Liver (tissue), 8 donors: ENCODE measurements at regions not wholly inside any gene's neighbourhood (a gene's known extent, or its start where the extent isn't known, plus 50 kb on each side); places are given as distances from the start of the nearest gene placed in this dataset.

Experiments
- DNase-seq: peaks from one replicate; pipeline ENCODE4 v3.0.0-alpha.2; 2017; ENCODE audit warnings: low spot score
- H3K27ac ChIP-seq, 2 donors: one replicate each; pipeline ENCODE4 v1.7.0; 2013; ENCODE audit warnings: inconsistent platforms in 2 of 2, low read length in 2 of 2, control low read depth in 1 of 2, low read depth in 1 of 2, mild to moderate bottlenecking in 1 of 2
- H3K27me3 ChIP-seq, 4 donors: one replicate each; pipeline versions ENCODE4 v1.6.1 to v1.7.0; 2013; ENCODE audit warnings: low read length in 3 of 4, inconsistent platforms in 1 of 4, mild to moderate bottlenecking in 1 of 4, moderate library complexity in 1 of 4; ENCODE audit not compliant: control insufficient read depth in 4 of 4, insufficient read depth in 4 of 4
- H3K36me3 ChIP-seq, 4 donors: one replicate each; pipeline versions ENCODE4 v1.6.1 to v1.7.0; 2013; ENCODE audit warnings: low read length in 3 of 4, mild to moderate bottlenecking in 3 of 4, low read depth in 1 of 4, moderate library complexity in 1 of 4; ENCODE audit not compliant: control insufficient read depth in 4 of 4, insufficient read depth in 3 of 4
- H3K4me1 ChIP-seq, 4 donors: one replicate each; pipeline versions ENCODE4 v1.6.1 to v1.7.0; 2013; ENCODE audit warnings: low read length in 3 of 4, mild to moderate bottlenecking in 3 of 4, moderate library complexity in 1 of 4; ENCODE audit not compliant: control insufficient read depth in 4 of 4, insufficient read depth in 4 of 4
- H3K4me3 ChIP-seq, 3 donors: one replicate each; pipeline versions ENCODE4 v1.6.1 to v1.7.0; 2013; ENCODE audit warnings: low read length in 3 of 3, control low read depth in 1 of 3, low read depth in 1 of 3, mild to moderate bottlenecking in 1 of 3
- H3K9ac ChIP-seq, 2 donors: one replicate each; pipeline ENCODE4 v1.7.0; 2013; ENCODE audit warnings: low read length in 2 of 2, mild to moderate bottlenecking in 2 of 2, moderate library complexity in 2 of 2, control low read depth in 1 of 2, low read depth in 1 of 2
- H3K9me3 ChIP-seq, 4 donors: one replicate each; pipeline versions ENCODE4 v1.6.1 to v1.7.0; 2013; ENCODE audit warnings: low read length in 3 of 4; ENCODE audit not compliant: control insufficient read depth in 4 of 4
- CTCF ChIP-seq: fragments of 150-350 bp; IDR thresholded peaks from 2 replicates; pipeline ENCODE4 v1.5.1; 2017; ENCODE audit warnings: improper control_type of control experiment, low read depth, low read length; ENCODE audit not compliant: missing input control
- EGR1 ChIP-seq, 2 donors: IDR thresholded peaks; 2 replicates each; pipeline ENCODE4 v1.6.1; 2016 to 2018; ENCODE audit warnings: antibody characterized with exemption in 2 of 2, low read depth in 2 of 2
- FOXA1 ChIP-seq: IDR thresholded peaks from 2 replicates; pipeline ENCODE4 v1.6.1; 2016; ENCODE audit warnings: antibody characterized with exemption
- GABPA ChIP-seq, 2 donors: IDR thresholded peaks in 1 of 2; conservative IDR thresholded peaks in 1 of 2; 2 replicates each; pipeline ENCODE4 v1.6.1; 2016; ENCODE audit warnings: antibody characterized with exemption in 2 of 2, mild to moderate bottlenecking in 1 of 2, moderate library complexity in 1 of 2
- HNF4G ChIP-seq: IDR thresholded peaks from 2 replicates; pipeline ENCODE4 v1.6.1; 2016; ENCODE audit warnings: antibody characterized with exemption
- JUND ChIP-seq, 2 donors: IDR thresholded peaks; 2 replicates each; pipeline ENCODE4 v1.6.1; 2016; ENCODE audit warnings: antibody characterized with exemption in 2 of 2
- NR2F2 ChIP-seq: IDR thresholded peaks from 2 replicates; pipeline ENCODE4 v1.6.1; 2016; ENCODE audit warnings: antibody characterized with exemption
- RAD21 ChIP-seq, 2 donors: IDR thresholded peaks; 2 replicates each; pipeline ENCODE4 v1.6.1; 2016; ENCODE audit warnings: antibody characterized with exemption in 2 of 2, mild to moderate bottlenecking in 2 of 2
- REST ChIP-seq: IDR thresholded peaks from 2 replicates; pipeline ENCODE4 v1.6.1; 2016; ENCODE audit warnings: antibody characterized with exemption, mild to moderate bottlenecking
- RXRA ChIP-seq, 2 donors: IDR thresholded peaks; 2 replicates each; pipeline ENCODE4 v1.6.1; 2017 to 2018; ENCODE audit warnings: antibody characterized with exemption in 2 of 2, mild to moderate bottlenecking in 1 of 2
- TAF1 ChIP-seq: conservative IDR thresholded peaks from 2 replicates; pipeline ENCODE4 v1.6.1; 2016; ENCODE audit warnings: antibody characterized with exemption, mild to moderate bottlenecking
- YY1 ChIP-seq: IDR thresholded peaks from 2 replicates; pipeline ENCODE4 v1.6.1; 2016; ENCODE audit warnings: antibody characterized with exemption, mild to moderate bottlenecking
- ZBTB33 ChIP-seq: IDR thresholded peaks from 2 replicates; pipeline ENCODE4 v1.6.1; 2016; ENCODE audit warnings: antibody characterized with exemption
- WGBS: extraction: QIAGEN DNeasy Blood & Tissue Kit; methylation state at CpG from one replicate; pipeline ENCODE4 v1.1.7; 2013; 5-methylcytosine and 5-hydroxymethylcytosine counted together
- TF ChIP-seq, protein P1 (sequence below): IDR thresholded peaks from 2 replicates; pipeline ENCODE4 v1.6.1; 2016; ENCODE audit warnings: antibody characterized with exemption
- TF ChIP-seq, protein P2 (sequence below): IDR thresholded peaks from 2 replicates; pipeline ENCODE4 v1.6.1; 2016; ENCODE audit warnings: antibody characterized with exemption
- donor health status: healthy.
- donor health status: healthy.
- donor health status: healthy.
- donor health status: healthy.
- donor health status: healthy.

DNA sequence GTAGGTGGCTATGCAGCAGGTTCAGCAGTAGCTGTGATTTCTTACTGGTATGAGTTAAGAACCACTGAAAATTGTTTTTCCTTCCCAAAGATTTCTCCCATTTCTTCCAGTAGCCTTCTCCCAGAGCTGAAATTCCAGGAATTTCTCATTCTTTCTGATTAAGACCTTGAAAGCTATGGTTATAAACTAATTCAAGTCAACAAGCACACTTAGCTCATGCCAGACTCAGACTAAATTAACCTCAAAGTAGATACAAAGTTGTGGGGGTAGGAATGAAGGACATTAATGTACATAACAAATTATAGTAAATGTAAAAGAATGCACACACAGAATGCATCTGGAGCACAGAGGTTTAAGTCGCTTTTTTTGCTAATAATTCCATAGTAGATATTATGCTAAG, 103.6 kb upstream of the SOX11 start:
- no peak for DNase-seq
- Histone ChIP-seq H3K36me3 (no peaks in the 10 kb centered on the region), H3K9ac (no peak overlapping the region), H3K27ac (no peak overlapping the region), H3K4me1 (no peaks in the 10 kb centered on the region), H3K27me3 (no peaks in the 10 kb centered on the region), H3K4me3 (no peak overlapping the region), H3K9me3 (no peaks in the 10 kb centered on the region)
- TF ChIP-seq ZBTB33 (no peak), NR2F2 (no peak), GABPA (IDR thresholded peaks at IDR 0.05 in 1 of 2, conservative IDR thresholded peaks at IDR 0.05 in 1 of 2) (no peak), CTCF (no peak), EGR1 (IDR thresholded peaks at IDR 0.05; ENCODE audit: low read depth in 2 of 2) (no peak), RAD21 (IDR thresholded peaks at IDR 0.05) (no peak), REST (no peak), FOXA1 (no peak), HNF4G (no peak), TAF1 (no peak), YY1 (no peak), RXRA (IDR thresholded peaks at IDR 0.05) (no peak), JUND (IDR thresholded peaks at IDR 0.05) (no peak)
- TF ChIP-seq, protein P1, sequence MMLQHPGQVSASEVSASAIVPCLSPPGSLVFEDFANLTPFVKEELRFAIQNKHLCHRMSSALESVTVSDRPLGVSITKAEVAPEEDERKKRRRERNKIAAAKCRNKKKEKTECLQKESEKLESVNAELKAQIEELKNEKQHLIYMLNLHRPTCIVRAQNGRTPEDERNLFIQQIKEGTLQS = no peak
- TF ChIP-seq, protein P2, sequence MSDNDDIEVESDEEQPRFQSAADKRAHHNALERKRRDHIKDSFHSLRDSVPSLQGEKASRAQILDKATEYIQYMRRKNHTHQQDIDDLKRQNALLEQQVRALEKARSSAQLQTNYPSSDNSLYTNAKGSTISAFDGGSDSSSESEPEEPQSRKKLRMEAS = no peak
- 57% methylated on average over 1 of the region's 1 CpG for WGBS

DNA sequence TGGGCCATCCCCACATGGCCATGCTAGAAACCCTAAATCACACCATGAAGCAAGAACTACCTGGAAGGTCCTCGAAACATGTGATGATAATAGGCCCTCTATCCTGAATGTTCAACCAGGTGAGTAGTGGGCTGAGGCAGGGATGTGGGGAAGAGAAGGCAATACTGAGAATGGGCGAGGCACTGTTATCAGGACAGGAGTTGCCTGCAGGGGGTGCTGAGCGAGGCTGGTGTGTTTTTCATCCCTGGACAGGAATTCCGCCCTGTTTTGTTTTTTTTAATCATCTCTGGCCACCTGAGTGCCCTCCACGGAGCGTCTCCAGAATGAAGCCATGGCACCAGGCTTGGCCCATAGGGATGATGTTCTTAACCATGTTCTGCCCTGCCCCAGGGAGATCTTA, 103.0 kb upstream of the SOX11 start:
- no peak overlapping the region for H3K9ac ChIP-seq
- no peaks in the 10 kb centered on the region for H3K9me3 ChIP-seq
- 68% methylated on average over 6 of the region's 6 CpGs for WGBS
- DNase-seq = no peak
- TF ChIP-seq, protein P1 = no peak
- H3K27me3 ChIP-seq = no peaks in the 10 kb centered on the region
- no peak overlapping the region for H3K4me3 ChIP-seq
- no peak overlapping the region for H3K27ac ChIP-seq
- H3K4me1 ChIP-seq = no peaks in the 10 kb centered on the region
- no peaks in the 10 kb centered on the region for H3K36me3 ChIP-seq
